ENCODE measurements at regions not wholly inside any gene's neighbourhood (a gene's known extent, or its start where the extent isn't known, plus 50 kb on each side); places are given as distances from the start of the nearest gene placed in this dataset.

- no peak for TF ChIP-seq CTCF (IDR thresholded peaks at IDR 0.05)
- TF ChIP-seq POLR2A (IDR thresholded peaks at IDR 0.05; ENCODE audit: low read depth): no peak
- no peak for TF ChIP-seq POLR2AphosphoS5 (IDR thresholded peaks at IDR 0.05)
- TF ChIP-seq EP300 (IDR thresholded peaks at IDR 0.05): no peak
Observed at GRCh38 chr10:58976254-58976653, 200.2 kb upstream of the PHYHIPL start.

Measured in esophagus muscularis mucosa (tissue), 4 donors.